HG02852 (cell line): ENCODE measurements at regions not wholly inside any gene's neighbourhood (a gene's known extent, or its start where the extent isn't known, plus 50 kb on each side); places are given as distances from the start of the nearest gene placed in this dataset.

Experiments used
- ATAC-seq: cut with Tn5 transposase; IDR thresholded peaks from one replicate; pipeline ENCODE4 v1.9.1; 2021; ENCODE audit warnings: mild to moderate bottlenecking, moderate library complexity; ENCODE audit not compliant: unreplicated experiment

DNA sequence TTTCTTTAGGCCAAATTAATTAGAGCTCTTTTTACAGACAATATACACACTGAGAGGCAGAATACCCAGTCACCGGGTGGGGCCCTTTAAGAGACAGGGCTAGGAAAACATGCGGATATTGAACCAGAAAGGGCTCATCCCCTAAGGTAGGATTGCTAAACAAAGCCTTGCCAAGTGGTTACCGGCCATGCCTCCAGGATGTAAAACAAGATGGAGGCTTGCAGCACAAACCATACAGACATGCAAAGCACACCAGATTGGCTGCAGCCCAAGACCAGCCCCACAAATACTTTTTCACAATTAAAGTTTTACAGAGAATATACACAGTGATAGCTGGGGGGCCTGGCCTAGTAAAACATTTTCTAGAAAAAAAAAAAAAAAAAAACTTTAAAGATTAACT lies 210.0 kb downstream of the KLHL4 start:
- ATAC-seq: no peak

DNA sequence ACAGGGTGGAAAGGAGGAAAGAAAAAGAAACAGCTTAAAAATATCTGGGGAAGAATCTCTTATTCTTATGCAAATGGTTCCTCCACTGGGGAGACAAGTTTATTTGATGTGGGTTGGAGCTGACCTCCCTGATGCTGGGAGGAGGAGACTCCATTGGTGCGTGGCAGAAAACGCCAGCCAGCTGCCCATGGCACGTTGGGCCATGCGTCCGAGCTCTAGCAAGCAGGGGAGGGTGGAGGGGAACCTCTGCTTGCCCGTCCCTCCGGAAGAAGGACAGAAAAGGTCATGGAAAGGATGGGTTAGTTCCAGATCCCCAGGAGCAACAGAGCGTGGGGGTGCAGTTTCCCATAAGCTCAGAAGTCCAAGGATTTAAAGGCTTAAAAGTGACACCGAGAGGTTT lies 210.4 kb downstream of the KLHL4 start:
- ATAC-seq: no peak

DNA sequence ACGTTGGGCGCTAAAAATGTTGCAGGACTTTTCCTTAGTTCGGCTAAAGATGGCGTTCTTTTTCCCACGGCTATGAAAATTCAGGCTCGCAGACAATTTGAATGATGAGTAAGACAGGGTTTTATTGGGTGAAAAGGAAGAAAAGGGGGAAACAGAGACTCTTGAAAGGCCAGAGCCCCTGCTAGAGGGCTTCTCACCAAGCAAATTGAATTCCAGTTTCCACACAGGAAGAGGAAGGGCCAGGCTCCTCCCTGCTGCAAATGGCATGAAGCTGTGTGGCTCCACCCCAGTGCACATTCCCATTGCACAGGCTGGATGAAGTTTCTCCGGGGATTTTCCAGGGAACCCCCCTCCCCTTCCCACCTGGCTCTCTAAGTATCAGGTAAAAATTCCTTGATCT lies 210.9 kb downstream of the KLHL4 start:
- no peak for ATAC-seq

DNA sequence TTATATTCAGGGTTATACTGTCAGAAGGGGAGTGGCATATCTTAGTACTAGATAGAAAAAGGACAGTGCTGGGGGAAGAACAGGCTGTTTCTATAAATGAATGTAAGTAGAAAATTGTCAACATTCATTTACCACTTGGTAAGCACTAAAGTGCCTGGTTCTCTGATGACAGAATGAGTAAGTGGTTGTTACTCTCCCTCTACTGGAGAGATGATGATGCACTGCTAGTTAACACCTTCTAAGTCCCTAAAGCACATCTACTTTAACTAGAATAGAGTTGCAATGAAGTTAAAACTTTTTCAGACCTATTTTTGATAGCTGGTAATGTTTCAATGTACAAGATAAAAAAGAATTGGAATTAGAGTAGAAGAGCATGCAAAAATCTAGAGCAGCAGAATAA lies 214.5 kb downstream of the KLHL4 start:
- ATAC-seq: no peak

DNA sequence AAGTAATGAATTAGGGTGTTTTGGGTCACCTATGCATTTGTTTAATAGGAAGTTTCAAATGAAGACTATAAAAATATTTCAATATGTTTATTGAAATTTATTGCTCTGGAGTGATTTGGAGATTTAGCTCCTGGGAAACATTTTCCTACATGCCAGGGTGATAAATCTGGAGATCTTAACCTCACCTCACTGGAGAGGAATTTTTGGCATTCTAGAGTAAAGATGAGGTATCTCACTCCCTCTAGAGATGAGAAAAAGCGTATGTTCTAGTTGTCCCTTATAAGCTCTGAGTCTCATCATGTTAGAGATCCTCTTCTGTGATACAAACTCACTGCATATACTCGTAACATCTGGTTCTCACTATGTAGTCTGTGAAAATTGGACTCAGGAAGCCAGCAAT lies 219.0 kb downstream of the KLHL4 start:
- no peak for ATAC-seq

DNA sequence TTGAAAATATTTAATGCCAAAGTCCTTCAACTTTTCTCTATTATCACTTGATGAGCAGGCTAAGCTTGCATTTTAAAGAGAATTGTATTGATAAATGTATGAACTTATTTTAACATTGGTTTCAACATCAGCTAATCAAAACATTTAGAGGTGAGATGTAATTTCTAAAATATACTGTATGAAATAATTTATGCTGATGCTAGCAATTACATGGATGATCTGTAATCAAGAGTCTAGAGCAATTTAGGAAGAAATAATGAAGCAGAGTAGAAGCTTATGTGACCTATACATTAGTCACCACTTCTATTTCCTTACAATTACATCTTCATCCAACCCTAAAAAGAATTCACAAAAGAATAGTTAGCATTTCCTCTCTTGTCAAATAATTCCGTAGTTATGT lies 226.8 kb downstream of the KLHL4 start:
- ATAC-seq: no peak

DNA sequence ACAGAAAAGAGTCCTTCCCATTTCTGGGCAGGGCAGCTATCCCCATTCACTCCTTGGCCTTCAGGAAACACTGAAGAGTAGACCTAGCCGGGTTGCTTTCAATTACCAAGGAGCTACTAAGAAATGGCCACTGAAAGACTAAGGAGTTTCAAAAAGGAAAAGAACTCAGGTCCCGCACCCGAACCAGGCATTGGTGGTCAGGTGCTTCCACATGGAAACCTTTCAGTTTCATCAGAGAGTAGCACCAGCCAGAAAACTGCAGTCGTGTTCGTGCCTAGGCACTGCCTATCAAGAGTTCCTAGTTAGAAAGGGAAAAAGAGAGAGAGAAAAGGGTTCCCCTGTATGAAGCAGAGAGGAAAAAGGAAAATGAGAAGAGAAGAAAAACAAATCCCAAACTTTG lies 237.9 kb downstream of the KLHL4 start:
- no peak for ATAC-seq

DNA sequence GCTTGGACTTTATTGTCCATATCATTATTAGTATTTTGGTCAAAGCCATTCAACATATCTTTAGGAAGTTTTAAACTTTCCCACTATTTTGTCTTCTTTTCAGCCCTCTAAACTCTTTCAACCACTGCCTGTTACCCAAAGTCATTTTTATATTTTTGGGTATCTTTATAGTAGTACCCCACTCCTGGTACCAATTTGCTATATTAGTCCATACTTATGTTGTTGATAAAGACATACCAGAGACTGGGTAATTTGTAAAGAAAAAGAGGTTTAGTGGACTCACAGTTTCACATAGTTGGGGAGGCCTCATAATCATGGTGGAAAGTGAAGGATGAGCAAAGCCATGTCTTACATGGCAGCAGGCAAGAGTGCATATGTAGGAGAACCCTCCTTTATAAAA lies 271.4 kb downstream of the KLHL4 start:
- ATAC-seq: no peak

DNA sequence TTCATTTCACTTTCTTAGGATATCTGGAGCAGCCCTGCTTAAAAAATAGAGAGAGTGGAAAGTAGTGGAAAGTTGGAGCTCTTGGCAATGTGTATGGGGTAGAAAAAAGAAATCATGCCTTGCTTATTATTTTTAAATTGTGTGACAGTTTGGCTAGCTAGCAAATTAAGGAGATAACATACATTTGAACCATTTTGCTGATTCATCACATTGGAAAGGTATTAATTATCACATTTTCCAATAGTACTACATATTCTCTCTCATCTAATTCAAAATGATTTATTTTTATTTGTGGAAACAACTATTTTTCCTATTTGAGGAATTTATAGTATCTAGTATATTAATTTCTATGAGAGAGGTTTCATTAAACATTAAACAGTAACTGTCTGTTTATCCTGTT lies 280.4 kb downstream of the KLHL4 start:
- ATAC-seq: no peak

DNA sequence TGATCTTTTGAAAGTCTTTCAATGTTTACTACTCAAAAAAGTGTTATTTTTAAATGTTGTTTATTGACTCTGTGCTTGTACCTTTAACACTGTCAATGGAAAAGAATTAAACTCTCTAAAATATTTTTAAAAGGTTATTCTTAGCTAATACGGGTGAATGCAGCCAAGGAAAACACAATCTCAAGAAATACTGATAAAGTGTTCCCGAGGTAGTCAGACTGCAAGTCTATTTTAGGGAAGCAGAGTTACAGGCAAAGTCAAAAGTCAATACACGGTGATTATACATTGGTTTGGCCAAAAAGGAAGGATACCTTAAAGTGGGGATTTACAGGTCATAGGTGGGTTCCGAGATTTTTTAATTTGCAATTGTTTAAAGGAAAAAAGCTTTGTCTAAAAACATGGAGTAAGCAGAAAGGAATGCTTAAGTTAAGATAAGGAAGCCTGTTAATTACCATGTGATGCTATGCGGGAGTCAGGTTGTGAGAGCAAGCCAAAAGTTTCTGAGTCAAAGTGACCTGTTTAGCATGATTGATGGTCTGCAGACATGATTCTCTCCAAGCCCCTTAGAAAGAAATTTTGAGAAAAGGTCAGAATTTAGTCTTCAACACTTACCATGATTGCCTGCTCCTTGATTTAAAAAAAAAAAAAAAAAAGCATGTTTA lies 288.4 kb downstream of the KLHL4 start:
- no peak for ATAC-seq

DNA sequence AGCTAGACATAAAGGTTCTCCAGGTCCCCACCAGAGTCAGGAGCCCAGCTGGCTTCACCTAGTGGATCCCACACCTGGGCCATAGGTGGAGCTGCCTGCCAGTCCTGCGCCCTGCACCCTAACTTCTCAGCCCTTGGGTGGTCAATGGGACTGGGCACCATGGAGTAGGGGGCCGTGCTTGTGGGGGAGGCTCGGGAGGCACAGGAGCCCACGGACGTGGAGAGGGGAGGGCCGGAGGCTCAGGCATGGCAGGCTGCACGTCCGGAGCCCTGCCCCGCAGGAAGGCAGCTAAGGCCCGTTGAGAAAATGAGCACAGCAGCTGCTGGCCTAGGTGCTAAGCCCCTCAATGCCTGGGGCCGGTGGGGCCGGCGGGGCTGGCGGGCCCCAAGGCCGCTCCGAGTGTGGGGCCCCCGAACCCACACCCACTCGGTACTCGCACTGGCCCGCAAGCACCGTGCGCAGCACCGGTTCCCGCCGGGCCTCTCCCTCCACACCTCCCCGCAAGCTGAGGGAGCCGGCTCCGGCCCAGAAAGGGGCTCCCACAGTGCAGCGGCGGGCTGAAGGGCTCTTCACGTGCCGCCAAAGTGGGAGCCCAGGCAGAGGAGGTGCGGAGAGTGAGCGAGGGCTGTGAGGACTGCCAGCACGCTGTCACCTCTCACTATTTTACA lies 291.1 kb downstream of the KLHL4 start:
- ATAC-seq: no peak

DNA sequence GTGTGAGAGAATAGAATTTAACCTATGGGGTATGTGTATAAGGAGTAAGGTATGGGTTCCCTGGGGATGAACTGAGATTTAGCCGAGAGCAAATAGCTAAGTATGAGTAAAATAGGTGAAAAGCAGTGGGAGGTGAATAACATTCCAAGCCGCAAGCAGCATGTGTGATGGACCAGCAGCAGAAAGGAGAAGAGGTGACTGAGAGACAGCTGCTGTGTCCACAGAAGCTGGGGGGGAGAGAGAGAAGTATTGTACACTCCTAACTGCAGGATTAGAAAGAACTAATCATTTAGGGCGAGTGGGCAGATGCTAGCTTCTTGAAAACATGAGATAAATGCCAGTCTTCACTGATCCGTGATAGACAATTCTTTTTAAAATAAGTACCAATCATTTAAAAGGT lies 296.0 kb downstream of the KLHL4 start:
- no peak for ATAC-seq

DNA sequence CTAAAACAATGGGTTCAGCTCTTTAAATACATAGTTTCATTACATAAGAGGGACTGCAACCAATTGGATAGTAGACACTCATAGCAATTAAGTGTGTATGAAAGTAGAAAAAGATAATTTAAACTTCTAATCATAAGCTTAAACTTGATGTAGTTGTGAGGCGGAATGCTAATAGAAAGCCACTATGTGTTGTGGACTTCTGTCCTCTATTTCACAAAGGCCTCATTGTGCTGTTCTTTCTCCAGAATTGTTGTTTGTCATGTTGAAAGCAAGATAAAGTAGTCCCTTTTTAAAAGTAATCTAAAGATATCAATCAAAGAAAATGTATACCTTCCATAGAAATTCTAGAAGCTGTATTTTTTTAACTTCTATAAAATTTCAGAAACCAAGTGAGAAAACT lies 329.4 kb downstream of the KLHL4 start:
- no peak for ATAC-seq

DNA sequence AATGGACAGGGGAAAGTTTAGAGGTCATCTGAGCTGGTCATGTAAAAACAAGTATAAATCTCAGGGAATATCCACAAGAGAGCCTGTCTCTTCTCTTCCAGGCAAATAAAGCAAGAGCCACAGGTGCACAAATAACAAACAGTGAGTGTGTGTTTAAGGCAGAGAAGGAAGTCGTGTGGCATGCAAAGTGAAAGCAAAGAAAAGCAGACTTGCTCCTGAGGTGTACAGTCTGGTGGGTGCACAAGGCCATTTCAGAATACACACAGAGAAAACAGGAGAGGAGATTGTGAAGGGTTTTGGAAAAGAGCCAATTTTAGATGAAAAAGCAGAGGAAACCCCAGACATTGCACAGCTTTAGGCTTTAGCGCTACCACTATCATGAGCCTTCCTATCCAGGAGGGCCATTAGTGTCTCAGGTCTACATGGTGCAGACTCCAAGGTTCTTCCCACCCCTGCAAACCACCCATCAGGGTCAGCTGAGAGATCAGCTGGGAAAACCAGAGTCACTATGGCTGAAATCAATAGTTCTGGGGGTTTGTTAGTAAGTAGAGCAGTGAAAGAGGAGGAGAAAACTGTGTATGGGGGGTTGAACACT lies 355.8 kb downstream of the KLHL4 start:
- ATAC-seq: peak; percentile 73

DNA sequence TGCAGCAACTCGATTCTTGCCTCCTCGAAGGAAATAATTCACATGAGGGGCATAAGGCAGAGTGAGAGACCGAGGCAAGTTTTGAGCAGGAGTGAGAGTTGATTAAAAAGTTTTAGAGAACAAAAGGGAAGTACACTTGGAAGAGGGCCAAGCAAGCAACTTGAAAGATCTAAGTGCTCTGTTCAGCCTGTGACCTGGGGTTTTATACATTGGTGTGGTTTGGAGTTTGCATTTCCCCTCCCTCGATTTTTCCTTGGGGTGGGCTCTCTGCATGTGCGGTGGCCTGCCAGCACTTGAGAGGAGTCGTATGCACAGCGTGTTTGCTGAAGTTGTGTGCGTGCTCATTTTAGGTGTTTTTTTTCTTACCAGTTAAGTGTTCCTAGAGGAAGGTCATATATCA lies 356.4 kb downstream of the KLHL4 start:
- peak; percentile 38 for ATAC-seq

DNA sequence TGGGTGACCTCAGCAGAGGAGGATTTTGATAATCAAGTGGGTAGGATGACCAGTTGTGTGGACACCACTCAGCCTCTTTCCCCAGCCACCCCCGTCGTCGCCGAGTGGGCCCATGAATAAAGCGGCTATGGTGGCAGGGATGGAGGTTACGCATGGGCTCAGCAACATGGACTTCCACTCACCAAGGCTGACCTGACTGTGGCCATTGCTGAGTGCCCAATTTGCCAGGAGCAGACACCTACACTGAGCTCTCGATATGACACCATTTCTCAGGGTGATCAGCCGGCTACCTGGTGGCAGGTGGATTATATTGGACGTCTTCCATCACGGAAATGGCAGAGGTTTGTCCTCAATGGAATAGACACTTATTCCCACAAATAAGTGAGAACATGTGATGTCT lies 361.3 kb downstream of the KLHL4 start:
- no peak for ATAC-seq

DNA sequence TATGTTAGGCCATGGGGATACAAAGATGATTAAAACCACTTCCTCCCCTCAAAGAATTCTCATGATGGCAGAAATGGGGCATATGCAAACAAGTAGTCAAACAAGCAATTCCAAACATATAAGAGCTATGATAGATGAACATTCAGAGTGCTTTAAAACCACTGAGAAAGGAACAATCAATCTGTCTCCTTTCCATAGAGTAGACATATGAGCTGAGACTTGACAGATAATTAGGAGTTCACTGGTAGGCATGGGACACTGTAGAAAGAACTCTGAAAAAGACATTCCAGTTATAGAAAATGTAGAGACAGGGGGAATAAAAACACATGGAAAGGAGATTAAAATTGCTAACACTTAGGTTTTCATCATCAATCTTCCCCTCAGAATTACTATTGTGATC lies 372.8 kb downstream of the KLHL4 start:
- no peak for ATAC-seq

DNA sequence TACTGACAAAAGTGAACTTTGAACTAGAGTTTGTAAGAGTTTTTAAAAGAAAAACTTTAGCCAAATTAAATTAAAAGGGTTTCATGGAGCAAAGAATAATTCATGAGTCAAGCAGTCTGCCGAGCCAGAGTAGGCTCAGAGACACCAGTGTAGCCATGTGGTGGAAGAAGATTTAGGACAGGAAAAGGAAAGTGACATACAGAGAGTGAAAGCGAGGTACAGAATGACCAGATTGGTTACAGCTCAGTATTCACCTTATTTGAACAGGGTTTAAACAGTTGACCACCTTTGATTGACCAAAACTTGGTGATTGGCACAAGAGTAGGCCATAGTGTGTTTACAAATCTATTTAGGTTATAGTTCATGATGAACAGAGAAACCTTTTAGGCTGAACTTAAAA lies 377.8 kb downstream of the KLHL4 start:
- ATAC-seq: peak; percentile 50

DNA sequence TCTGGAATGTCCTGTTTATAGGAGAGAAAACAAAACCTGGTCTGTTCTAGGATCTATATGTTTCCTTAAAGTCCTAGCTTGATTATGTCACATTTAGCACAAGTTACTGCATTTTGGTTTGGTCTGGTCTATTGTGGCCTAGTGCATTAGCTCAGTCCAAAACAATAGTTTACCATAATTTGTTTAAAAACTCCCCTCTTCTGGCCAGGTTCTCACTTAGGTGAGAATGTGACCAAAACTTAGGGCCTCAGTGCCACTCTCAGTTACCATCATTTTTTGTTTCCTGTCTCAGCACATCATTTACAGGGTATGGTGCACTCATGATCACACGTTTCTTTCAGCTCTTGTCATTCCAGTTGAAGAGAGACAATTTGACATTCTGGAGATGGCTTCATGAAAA lies 378.5 kb downstream of the KLHL4 start:
- ATAC-seq: no peak

DNA sequence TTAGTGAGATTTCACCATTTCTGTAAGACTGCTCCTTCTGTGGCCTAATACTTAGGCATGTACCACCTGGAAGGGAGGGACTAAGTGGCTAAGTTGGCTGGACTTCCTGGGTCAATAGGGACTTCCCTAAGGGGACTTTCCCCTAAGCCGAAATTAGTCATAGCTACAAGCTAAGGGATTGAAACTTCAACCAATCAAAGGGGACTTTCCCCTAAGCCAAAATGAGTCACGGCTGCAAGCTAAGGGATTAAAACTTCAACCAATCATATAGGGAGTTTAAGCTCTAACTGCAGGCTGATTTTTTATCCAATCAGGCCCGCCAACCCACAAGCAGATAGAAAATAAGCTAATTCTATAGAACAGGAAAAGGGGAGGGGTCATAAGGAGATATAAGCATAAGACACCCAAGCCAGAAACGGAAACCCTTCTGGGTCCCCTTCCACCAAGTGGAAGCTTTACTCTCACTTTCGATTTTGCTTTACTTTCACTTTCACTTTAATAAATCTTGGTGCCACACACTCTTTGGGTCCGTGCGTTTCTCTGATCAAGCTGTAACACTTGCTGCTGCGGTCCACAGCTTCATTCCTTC lies 382.8 kb downstream of the KLHL4 start:
- peak; percentile 69 for ATAC-seq

DNA sequence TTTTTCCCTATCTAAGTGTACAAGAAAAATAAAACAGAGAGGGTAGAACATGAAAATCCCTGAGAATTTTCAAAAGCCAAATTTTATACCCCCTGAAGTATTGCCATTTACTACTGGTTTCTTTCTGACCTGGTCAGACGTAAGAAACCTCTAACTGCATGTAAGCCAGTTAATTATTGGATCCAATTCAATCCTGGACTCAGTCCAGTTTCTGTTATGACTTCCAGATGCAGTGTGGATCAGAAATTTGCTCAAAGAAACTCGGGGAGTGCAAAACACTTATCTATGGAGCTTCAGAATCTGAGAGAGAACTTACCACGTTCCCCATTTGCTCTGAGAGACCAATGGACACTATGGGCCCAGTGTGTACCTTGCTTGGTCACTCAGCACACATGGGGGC lies 383.5 kb downstream of the KLHL4 start:
- ATAC-seq: no peak

DNA sequence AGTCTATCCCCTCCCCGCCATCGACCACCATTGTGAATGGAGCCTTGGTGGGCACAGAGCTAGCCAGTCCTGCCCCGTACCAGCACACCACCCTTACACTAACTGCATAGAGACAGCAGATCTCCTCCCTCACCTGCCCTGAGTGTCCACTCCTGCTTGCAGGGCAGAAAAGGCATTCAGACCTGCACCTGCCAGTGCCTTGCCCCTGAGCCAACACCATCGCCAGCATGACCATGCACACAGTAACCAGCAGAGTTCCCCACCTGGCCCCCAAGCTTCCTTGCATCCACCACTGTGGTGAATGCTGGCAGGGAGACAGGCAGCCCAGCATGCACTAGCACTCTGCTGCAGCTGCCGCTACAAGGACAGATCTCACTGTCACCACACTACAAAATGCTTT lies 397.1 kb downstream of the KLHL4 start:
- no peak for ATAC-seq
